ENCODE measurements at regions not wholly inside any gene's neighbourhood (a gene's known extent, or its start where the extent isn't known, plus 50 kb on each side); places are given as distances from the start of the nearest gene placed in this dataset.
A peak's percentile ranks its signal among the peaks of the same experiment; 100 is the strongest.

DNA sequence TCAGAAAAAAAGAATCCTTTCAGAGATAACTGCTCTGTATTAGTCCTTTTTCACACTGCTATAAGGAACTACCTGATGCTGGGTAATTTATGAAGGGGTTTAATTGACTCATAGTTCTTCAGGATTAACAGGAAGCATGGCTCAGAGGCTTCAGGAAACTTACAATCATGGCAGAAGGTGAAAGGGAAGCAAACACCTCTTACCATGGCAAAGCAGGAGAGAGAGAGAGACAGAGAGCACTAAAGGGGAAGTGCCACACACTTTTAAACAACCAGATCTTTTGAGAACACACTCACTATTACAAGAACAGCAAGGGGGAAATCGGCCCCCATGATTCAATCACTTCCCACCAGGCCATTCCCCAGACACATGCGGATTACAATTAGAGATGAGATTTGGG, 114.2 kb downstream of the TES start:
- H3K27me3 ChIP-seq (replicated peaks in 1 of 2; ENCODE audit: control insufficient read depth in 2 of 2, insufficient read depth in 2 of 2, low read length in 1 of 2): no peaks in the 10 kb centered on the region
- in situ Hi-C loops (cut with MboI) (no loop called here), intact Hi-C loops (cut with micrococcal nuclease; ENCODE audit: unreplicated experiment) (no loop called here)
- FAIRE-seq (no peak), DNase-seq (ENCODE audit: low read depth, low spot score) (no peak), ATAC-seq (no peak)
- ChIA-PET POLR2A (no interaction called here), SMC1A (ENCODE audit: uncharacterized antibody, unreplicated experiment) (no interaction called here), RAD21 (ENCODE audit: unreplicated experiment) (no interaction called here), CTCF (no interaction called here)
- H4K20me1 ChIP-seq (ENCODE audit: control insufficient read depth, insufficient read depth): no peaks in the 10 kb centered on the region
- H2AFZ ChIP-seq (ENCODE audit: control insufficient read depth, low read depth, low read length): no peak overlapping the region
- no TSS peak for BruUV-seq (replicated peaks)
- no peak overlapping the region for H3K4me2 ChIP-seq (ENCODE audit: control insufficient read depth, insufficient read depth)
- no peak overlapping the region for H3K9ac ChIP-seq (ENCODE audit: control insufficient read depth, insufficient read depth, low read length)
- no peak overlapping the region for H3K27ac ChIP-seq (ENCODE audit: control insufficient read depth, insufficient read depth)
- no peak for TF ChIP-seq ZNF274 (IDR thresholded peaks at IDR 0.05; ENCODE audit: insufficient read depth, insufficient read length)
- TF ChIP-seq REST (IDR thresholded peaks at IDR 0.05; ENCODE audit: low read depth, low read length): no peak
- TF ChIP-seq HDGF (IDR thresholded peaks at IDR 0.05): no peak
- TF ChIP-seq ZNF207 (IDR thresholded peaks at IDR 0.05; ENCODE audit: borderline replicate concordance): no peak
- TF ChIP-seq SPI1 (IDR thresholded peaks at IDR 0.05; ENCODE audit: borderline replicate concordance, insufficient read depth, low read depth, low read length): peak; percentile 24; the same call in 1 of the 2 replicates
- TF ChIP-seq DPF2 (IDR thresholded peaks at IDR 0.05): no peak
- H3K4me3 ChIP-seq: no peak overlapping the region
- 48% methylated on average over 2 of the region's 2 CpGs for WGBS (ENCODE audit: insufficient coverage, insufficient replicate concordance, low lambda C conversion rate, missing lambda C conversion rate)
- H3K79me2 ChIP-seq (ENCODE audit: control insufficient read depth, insufficient read depth, low read length): no peaks in the 10 kb centered on the region
- no peaks in the 10 kb centered on the region for H3K36me3 ChIP-seq (ENCODE audit: control insufficient read depth in 2 of 2, insufficient read depth in 2 of 2, low read length in 1 of 2)
- no peaks in the 10 kb centered on the region for H3K4me1 ChIP-seq (ENCODE audit: control insufficient read depth, insufficient read depth, low read length)
- H3K9me3 ChIP-seq (replicated peaks; ENCODE audit: control insufficient read depth, insufficient read depth, low read length): no peaks in the 10 kb centered on the region
